IPS DF 6.9 (cell line): ENCODE measurements at regions not wholly inside any gene's neighbourhood (a gene's known extent, or its start where the extent isn't known, plus 50 kb on each side); places are given as distances from the start of the nearest gene placed in this dataset.

Experiments
- DNase-seq: peaks from one replicate; pipeline ENCODE4 v3.0.0-alpha.2; 2013; ENCODE audit warnings: low read depth, low spot score
- H3K27ac ChIP-seq: one replicate; pipeline ENCODE4 v1.5.1; 2013; ENCODE audit warnings: low read length, control low read depth
- H3K27me3 ChIP-seq: 2 replicates; pipeline ENCODE4 v1.6.1; 2013; ENCODE audit warnings: mild to moderate bottlenecking, low read length; ENCODE audit not compliant: control insufficient read depth, insufficient read depth
- H3K36me3 ChIP-seq: 2 replicates; pipeline ENCODE4 v1.6.1; 2013; ENCODE audit warnings: low read length; ENCODE audit not compliant: control insufficient read depth, insufficient read depth
- H3K4me1 ChIP-seq: 2 replicates; pipeline ENCODE4 v1.6.1; 2013; ENCODE audit warnings: low read length; ENCODE audit not compliant: control insufficient read depth, insufficient read depth
- H3K4me3 ChIP-seq: 2 replicates; pipeline ENCODE4 v1.5.1; 2013; ENCODE audit warnings: mild to moderate bottlenecking, low read length
- H3K9me3 ChIP-seq: 2 replicates; pipeline ENCODE4 v1.6.1; 2013; ENCODE audit warnings: low read length, inconsistent platforms; ENCODE audit not compliant: control insufficient read depth, insufficient read depth
- WGBS: extraction: QIAGEN DNeasy Blood & Tissue Kit; methylation state at CpG from one replicate; pipeline ENCODE4 v1.1.7; 2013; ENCODE audit warnings: mixed read lengths, missing lambda C conversion rate; ENCODE audit not compliant: insufficient read length, insufficient coverage; 5-methylcytosine and 5-hydroxymethylcytosine counted together

- no peak for DNase-seq
- H3K4me1 ChIP-seq = no peaks in the 10 kb centered on the region
- no peak overlapping the region for H3K27ac ChIP-seq
- no peaks in the 10 kb centered on the region for H3K27me3 ChIP-seq
- WGBS = 100% methylated on average over 2 of the region's 8 CpGs
- no peaks in the 10 kb centered on the region for H3K9me3 ChIP-seq
- H3K36me3 ChIP-seq = no peaks in the 10 kb centered on the region
- H3K4me3 ChIP-seq = no peak overlapping the region
Observed at GRCh38 chr18:24841536-24841935, 381.1 kb downstream of the HRH4 start.

DNA sequence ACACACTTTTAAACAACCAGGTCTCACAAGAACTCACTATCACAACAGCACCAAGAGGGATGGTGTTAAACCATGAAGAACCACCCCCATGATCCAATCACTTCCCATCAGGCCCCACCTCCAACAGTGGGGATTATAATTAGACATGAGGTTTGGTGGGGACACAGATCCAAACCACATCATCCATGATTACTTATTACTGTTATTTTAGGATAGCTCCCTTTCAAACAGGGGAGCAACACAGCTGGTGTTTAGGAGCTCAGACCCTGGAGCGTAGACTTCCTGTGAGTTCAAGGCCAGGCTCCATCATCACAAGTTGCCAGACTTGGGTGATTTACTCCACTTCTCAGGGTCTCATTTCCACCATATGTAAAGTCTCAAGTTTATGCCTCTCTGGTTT, 382.7 kb downstream of the HRH4 start:
- no peaks in the 10 kb centered on the region for H3K9me3 ChIP-seq
- no CpG with 5 or more reads among the region's 1 CpG for WGBS
- H3K36me3 ChIP-seq = no peaks in the 10 kb centered on the region
- H3K4me1 ChIP-seq = no peaks in the 10 kb centered on the region
- DNase-seq = no peak
- H3K27me3 ChIP-seq = no peaks in the 10 kb centered on the region
- H3K4me3 ChIP-seq = no peak overlapping the region
- no peak overlapping the region for H3K27ac ChIP-seq

DNA sequence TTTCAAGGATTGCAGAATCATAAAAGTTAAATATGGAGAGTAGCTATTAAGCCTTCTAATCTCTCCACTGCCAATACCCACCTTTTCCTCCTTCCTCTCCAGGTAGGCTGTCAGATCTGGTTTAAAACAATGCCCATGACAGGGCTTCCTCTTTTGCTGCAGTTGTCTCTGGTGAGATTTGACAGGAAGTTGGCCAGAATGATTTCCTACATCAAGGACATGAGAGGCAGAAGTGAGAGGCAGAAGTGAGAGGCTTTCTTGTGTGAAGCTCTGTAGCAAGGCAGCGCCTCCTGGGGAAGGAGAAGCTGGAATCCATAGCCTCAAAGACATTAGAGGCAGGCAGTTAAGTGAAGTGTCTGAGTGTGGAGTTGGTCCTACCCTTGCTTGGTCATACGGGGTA, 385.7 kb downstream of the HRH4 start:
- no peaks in the 10 kb centered on the region for H3K4me1 ChIP-seq
- no peaks in the 10 kb centered on the region for H3K27me3 ChIP-seq
- no peak for DNase-seq
- H3K4me3 ChIP-seq = no peak overlapping the region
- no peaks in the 10 kb centered on the region for H3K9me3 ChIP-seq
- H3K36me3 ChIP-seq = no peaks in the 10 kb centered on the region
- H3K27ac ChIP-seq = no peak overlapping the region
- WGBS = no CpG with 5 or more reads among the region's 2 CpGs

- no CpG with 5 or more reads among the region's 7 CpGs for WGBS
- no peak overlapping the region for H3K4me3 ChIP-seq
- no peaks in the 10 kb centered on the region for H3K27me3 ChIP-seq
- DNase-seq = no peak
- no peak overlapping the region for H3K27ac ChIP-seq
- H3K36me3 ChIP-seq = no peaks in the 10 kb centered on the region
- H3K9me3 ChIP-seq = no peaks in the 10 kb centered on the region
- peaks cover 5% of the 10 kb centered on the region; the same call in 1 of the 2 replicates for H3K4me1 ChIP-seq
Observed at GRCh38 chr18:24850532-24850931, 390.1 kb downstream of the HRH4 start.

DNA sequence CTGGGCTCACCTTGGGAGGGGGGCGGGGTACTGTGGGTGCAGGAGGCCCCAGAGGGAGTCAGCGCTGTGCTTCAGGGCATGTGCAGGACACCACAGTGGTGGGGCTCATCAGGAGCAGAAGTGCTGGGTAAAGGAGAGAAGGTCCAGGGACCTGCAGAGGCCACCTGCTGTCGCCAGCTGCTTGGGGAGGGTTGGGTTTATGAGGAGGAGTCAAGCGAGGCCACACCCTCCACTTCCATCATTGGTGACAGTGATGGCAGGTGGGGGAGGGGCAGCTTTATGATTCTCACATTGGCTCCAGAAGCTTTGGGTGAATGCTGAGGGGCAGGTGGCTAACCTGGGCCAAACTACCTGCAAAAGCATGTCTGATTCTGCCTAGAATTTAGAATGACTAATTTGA, 392.6 kb downstream of the HRH4 start:
- Histone ChIP-seq H3K4me3 (no peak overlapping the region), H3K36me3 (no peaks in the 10 kb centered on the region), H3K9me3 (no peaks in the 10 kb centered on the region), H3K4me1 (peaks cover 5% of the 10 kb centered on the region; the same call in 1 of the 2 replicates), H3K27ac (no peak overlapping the region), H3K27me3 (no peaks in the 10 kb centered on the region)
- DNase-seq = no peak
- no CpG with 5 or more reads among the region's 4 CpGs for WGBS

DNA sequence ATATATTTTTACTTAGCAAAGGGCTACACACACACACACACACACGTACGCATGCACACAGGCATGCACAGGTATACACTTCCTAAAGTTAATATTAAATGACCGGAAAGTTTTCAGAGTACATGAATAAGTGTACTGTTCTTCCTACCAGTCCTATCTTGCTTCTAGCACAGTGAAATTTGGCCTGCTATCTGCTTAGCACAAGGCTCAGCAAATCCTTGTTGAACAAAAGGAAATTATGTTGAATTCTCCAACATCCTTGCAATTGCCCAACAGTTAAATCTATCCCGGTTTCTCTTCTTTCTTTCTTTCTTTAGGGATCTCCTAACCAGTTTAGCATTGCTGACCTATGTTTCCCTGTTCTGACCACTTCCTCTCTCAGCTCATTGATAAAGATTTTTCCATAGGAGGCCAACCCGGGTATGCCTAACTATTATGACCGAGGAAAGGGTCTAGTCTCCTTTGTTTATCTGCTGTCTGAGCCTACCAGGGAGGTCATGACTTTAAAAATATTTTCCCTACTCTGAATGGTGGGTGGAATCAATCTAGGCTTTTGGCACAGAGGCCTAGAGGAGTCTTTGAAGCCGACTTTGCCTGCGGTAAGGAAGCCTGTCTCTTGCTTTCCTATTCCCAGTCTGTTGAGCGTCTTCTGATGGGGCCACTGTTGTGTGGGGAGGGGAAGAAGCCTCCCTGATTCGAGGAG, 400.7 kb downstream of the HRH4 start:
- H3K4me1 ChIP-seq = peaks cover 3% of the 10 kb centered on the region; the same call in 1 of the 2 replicates
- WGBS = no CpG with 5 or more reads among the region's 10 CpGs
- DNase-seq = no peak
- H3K27ac ChIP-seq = no peak overlapping the region
- H3K9me3 ChIP-seq = no peaks in the 10 kb centered on the region
- no peaks in the 10 kb centered on the region for H3K27me3 ChIP-seq
- no peak overlapping the region for H3K4me3 ChIP-seq
- H3K36me3 ChIP-seq = no peaks in the 10 kb centered on the region

DNA sequence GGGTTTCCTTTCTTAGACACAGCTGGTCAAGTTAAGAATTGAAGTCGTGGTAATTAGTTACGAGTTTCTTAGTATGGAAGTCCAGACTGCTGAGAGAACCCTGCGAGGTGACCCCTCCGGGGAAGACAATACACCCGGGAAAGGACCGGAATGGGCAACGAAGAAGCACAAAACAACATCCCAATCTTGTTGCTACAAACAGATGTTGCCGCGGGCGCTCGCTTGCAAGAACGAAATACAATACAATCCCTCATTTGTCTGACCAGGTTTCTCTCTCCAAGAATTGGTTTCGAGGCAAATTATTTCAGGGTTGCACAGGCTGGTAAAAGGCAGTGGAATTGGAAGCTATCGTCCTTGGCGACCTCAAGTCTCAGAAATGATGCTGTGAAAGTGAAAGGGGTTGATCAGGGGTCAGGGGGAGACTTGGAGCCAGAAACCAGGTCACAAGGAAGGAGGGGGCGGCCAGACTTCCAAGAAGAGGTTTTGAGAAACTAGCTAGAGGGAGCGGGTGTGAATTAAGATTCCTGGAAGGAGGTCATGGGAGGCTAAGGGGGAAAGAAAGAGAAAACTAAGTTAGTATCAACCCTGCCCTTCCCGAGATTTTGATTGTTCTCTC, 401.9 kb downstream of the HRH4 start:
- no peak for DNase-seq
- H3K36me3 ChIP-seq = no peaks in the 10 kb centered on the region
- H3K27ac ChIP-seq = no peak overlapping the region
- no peaks in the 10 kb centered on the region for H3K27me3 ChIP-seq
- peaks cover 3% of the 10 kb centered on the region; the same call in 1 of the 2 replicates for H3K4me1 ChIP-seq
- no CpG with 5 or more reads among the region's 18 CpGs for WGBS
- no peak overlapping the region for H3K4me3 ChIP-seq
- no peaks in the 10 kb centered on the region for H3K9me3 ChIP-seq

DNA sequence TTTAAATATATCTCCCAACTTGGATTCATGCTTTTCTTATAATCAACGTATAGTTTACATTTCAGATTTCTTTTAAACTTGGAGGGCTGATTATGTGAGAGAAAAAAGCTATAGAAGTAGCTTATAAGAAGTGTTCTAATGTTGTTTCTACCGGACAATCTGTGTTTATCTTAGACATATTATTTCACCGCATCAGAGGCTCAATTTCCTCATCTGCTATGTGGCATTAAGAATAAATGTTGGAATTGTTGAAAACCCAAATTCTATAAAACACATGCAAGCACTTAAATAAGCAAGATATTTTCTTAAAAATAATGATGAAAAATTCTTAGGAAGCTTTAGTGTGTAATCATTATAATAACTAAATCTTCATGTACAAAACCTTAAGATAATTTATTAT, 407.9 kb downstream of the HRH4 start:
- no peaks in the 10 kb centered on the region for H3K9me3 ChIP-seq
- DNase-seq = no peak
- H3K27ac ChIP-seq = no peak overlapping the region

DNA sequence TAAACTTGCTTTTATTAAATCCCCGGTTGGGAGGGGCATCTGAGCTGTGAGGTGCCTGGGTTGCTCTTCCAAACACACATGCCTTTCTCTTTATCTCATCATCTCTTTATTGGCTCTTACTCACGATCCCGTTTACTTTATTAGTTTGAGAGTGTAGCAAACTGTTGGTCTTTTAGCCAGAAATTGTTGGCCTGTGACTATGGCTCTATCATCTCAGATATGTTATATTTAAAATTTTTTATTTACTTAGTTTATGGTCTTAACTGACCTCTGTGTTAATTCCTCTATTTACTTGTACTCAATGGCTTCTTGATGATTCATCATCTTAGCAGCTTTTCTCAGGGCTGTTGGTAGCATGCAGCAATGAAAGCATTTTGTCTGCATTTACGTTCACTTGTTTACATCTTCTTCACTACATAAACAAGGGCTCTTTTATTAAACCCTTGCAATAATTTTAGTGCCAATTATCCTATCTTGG, 408.4 kb downstream of the HRH4 start:
- DNase-seq = no peak
- Histone ChIP-seq H3K4me3 (no peak overlapping the region), H3K4me1 (no peaks in the 10 kb centered on the region), H3K36me3 (no peaks in the 10 kb centered on the region), H3K27ac (no peak overlapping the region), H3K27me3 (no peaks in the 10 kb centered on the region), H3K9me3 (no peaks in the 10 kb centered on the region)
- WGBS = no CpG with 5 or more reads among the region's 4 CpGs

More for the DNA sequence above, 407.9 kb downstream of the HRH4 start:
- Histone ChIP-seq H3K4me3 (no peak overlapping the region), H3K4me1 (no peaks in the 10 kb centered on the region), H3K27me3 (no peaks in the 10 kb centered on the region), H3K36me3 (no peaks in the 10 kb centered on the region)
- no CpG with 5 or more reads among the region's 3 CpGs for WGBS

DNA sequence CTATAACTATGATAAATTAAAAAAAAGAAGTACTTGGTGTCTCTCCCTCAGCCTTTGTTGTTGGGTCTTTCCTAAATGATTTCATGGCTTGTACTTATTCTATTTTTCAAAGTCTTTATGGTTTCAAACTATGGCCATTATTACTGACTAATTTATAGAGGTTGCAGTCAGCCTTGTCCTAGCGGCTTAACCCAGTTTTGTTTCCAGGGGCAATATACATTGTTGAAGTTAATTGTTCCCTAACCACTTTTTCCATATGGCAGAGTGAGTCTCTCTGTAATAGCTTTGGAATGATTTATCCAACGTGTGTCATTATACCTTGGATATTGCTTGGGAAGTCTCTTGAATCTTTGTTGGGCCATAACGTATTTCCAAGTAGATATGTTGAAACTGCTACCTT, 408.8 kb downstream of the HRH4 start:
- no CpG with 5 or more reads among the region's 3 CpGs for WGBS
- DNase-seq = no peak
- no peak overlapping the region for H3K27ac ChIP-seq
- H3K36me3 ChIP-seq = no peaks in the 10 kb centered on the region
- H3K4me3 ChIP-seq = no peak overlapping the region
- no peaks in the 10 kb centered on the region for H3K9me3 ChIP-seq
- no peaks in the 10 kb centered on the region for H3K27me3 ChIP-seq
- H3K4me1 ChIP-seq = no peaks in the 10 kb centered on the region

DNA sequence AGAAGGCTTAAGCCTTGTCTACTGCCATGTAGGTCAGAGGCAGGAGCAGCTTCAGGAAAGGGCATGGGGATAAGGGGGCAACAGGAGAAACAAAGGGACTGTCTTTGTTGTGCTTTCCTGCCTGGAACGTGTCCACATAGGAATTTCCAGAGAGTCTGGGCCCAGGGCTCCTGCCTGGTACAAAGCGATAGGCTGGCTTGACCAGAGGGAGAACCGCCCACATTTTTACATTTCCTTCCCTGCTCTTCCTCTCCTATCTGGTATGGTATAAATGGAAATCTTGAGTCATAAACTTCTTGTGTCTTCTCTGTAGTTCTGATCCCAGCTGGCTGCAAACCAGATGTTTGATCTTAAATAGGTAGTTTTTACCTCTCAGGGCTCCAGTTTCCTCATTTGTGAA, 414.8 kb downstream of the HRH4 start:
- Histone ChIP-seq H3K36me3 (no peaks in the 10 kb centered on the region), H3K9me3 (no peaks in the 10 kb centered on the region), H3K27ac (no peak overlapping the region), H3K4me1 (no peaks in the 10 kb centered on the region), H3K4me3 (no peak overlapping the region), H3K27me3 (no peaks in the 10 kb centered on the region)
- no peak for DNase-seq
- WGBS = no CpG with 5 or more reads among the region's 3 CpGs
